Thyroid gland (tissue), 4 donors: ENCODE measurements at regions not wholly inside any gene's neighbourhood (a gene's known extent, or its start where the extent isn't known, plus 50 kb on each side); places are given as distances from the start of the nearest gene placed in this dataset.

Experiments
- POLR2A ChIP-seq, 2 donors: fragments of 450-650 bp; IDR thresholded peaks; one replicate each; pipeline ENCODE4 v1.6.1; 2017; ENCODE audit warnings: antibody characterized with exemption in 2 of 2, mild to moderate bottlenecking in 2 of 2, moderate library complexity in 1 of 2
- TF ChIP-seq, protein P1 (sequence below), 6 experiments: fragments of 200-600 bp in 3 of 6; fragments of 450-650 bp in 3 of 6; sonication (generic) in 3 of 6; IDR thresholded peaks; one replicate each; pipeline ENCODE4 v1.5.1; 2016 to 2019; ENCODE audit warnings: antibody characterized with exemption in 6 of 6, mild to moderate bottlenecking in 2 of 6, inconsistent platforms in 1 of 6, moderate library complexity in 1 of 6

DNA sequence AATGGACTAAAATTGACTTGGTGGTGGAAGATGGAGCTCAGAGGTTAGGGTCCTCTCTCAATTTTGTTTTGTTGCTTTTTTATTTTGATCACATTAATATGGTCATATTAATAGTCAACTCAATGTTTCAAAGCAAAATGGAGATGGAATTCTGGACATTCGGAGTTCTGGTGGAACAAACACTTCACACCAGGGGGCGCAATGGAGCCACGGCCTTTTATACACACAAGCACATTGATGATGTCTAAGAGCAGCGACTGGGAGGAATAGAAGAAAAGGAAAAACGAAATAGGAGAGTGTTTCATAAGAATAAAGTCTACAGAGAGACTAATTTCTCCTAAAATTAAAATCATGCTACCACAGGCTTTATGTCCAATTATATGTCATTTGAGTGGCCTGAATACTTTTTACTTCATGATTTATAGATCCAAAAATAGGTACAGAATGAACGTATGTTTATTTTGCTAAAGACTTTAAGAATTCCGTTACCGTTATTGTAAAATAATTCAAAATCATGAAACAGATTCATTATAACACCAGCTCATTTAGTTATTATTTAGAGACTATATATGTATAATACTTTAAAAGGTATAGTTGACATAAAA, 197.6 kb upstream of the SASH1 start:
- TF ChIP-seq, protein P1, sequence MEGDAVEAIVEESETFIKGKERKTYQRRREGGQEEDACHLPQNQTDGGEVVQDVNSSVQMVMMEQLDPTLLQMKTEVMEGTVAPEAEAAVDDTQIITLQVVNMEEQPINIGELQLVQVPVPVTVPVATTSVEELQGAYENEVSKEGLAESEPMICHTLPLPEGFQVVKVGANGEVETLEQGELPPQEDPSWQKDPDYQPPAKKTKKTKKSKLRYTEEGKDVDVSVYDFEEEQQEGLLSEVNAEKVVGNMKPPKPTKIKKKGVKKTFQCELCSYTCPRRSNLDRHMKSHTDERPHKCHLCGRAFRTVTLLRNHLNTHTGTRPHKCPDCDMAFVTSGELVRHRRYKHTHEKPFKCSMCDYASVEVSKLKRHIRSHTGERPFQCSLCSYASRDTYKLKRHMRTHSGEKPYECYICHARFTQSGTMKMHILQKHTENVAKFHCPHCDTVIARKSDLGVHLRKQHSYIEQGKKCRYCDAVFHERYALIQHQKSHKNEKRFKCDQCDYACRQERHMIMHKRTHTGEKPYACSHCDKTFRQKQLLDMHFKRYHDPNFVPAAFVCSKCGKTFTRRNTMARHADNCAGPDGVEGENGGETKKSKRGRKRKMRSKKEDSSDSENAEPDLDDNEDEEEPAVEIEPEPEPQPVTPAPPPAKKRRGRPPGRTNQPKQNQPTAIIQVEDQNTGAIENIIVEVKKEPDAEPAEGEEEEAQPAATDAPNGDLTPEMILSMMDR (IDR thresholded peaks at IDR 0.05), result peak; percentile 45 to 85 (median 69)
- TF ChIP-seq POLR2A (IDR thresholded peaks at IDR 0.05), result no peak
